ENCODE measurements at regions not wholly inside any gene's neighbourhood (a gene's known extent, or its start where the extent isn't known, plus 50 kb on each side); places are given as distances from the start of the nearest gene placed in this dataset.

- H3K9me3 ChIP-seq: peaks cover 0 to 2% (median 0%) of the 10 kb centered on the region in 11 donors
- intact Hi-C loops (cut with DNase I): no loop called here
- no peak overlapping the region for H3K27ac ChIP-seq
- H3K27me3 ChIP-seq: peaks cover 0 to 6% (median 0%) of the 10 kb centered on the region in 7 donors
- ATAC-seq: no peak
- no peaks in the 10 kb centered on the region for H3K36me3 ChIP-seq
- WGBS, 2 donors: 76 to 86% methylated on average over 16 of the region's 16 CpGs
- H3K4me3 ChIP-seq: no peak overlapping the region
- no peak for DNase-seq
- TF ChIP-seq CTCF (IDR thresholded peaks at IDR 0.05): no peak
- no peaks in the 10 kb centered on the region for H3K4me1 ChIP-seq
Measured at GRCh38 chr13:111027458-111028439, 87.4 kb upstream of the ARHGEF7 start.

GRCh38 chr13:111025310-111025709 is 89.8 kb upstream of the ARHGEF7 start:
- 80 to 87% methylated on average over 1 of the region's 1 CpG for WGBS, 2 donors
- TF ChIP-seq CTCF (IDR thresholded peaks at IDR 0.05): no peak
- no peak overlapping the region for H3K27ac ChIP-seq
- no peaks in the 10 kb centered on the region for H3K36me3 ChIP-seq
- ATAC-seq (no peak), DNase-seq (no peak)
- H3K9me3 ChIP-seq: peaks cover 0 to 27% (median 15%) of the 10 kb centered on the region in 11 donors
- H3K27me3 ChIP-seq: no peaks in the 10 kb centered on the region
- intact Hi-C loops (cut with DNase I): no loop called here
- H3K4me3 ChIP-seq: no peak overlapping the region
- H3K4me1 ChIP-seq: no peaks in the 10 kb centered on the region

GRCh38 chr13:111022886-111023285 is 92.2 kb upstream of the ARHGEF7 start:
- H3K27me3 ChIP-seq: no peaks in the 10 kb centered on the region
- no peak for TF ChIP-seq CTCF (IDR thresholded peaks at IDR 0.05)
- WGBS, 2 donors: 85 to 88% methylated on average over 6 of the region's 6 CpGs
- no peaks in the 10 kb centered on the region for H3K36me3 ChIP-seq
- ATAC-seq (no peak), DNase-seq (no peak)
- no peak overlapping the region for H3K27ac ChIP-seq
- intact Hi-C loops (cut with DNase I): no loop called here
- peaks cover 0 to 32% (median 18%) of the 10 kb centered on the region in 11 donors for H3K9me3 ChIP-seq
- H3K4me3 ChIP-seq: no peak overlapping the region
- no peaks in the 10 kb centered on the region for H3K4me1 ChIP-seq

- intact Hi-C loops (cut with DNase I): no loop called here
- H3K36me3 ChIP-seq: no peaks in the 10 kb centered on the region
Measured at GRCh38 chr13:111022241-111022640, 92.9 kb upstream of the ARHGEF7 start.

More at GRCh38 chr13:111022241-111022640, 92.9 kb upstream of the ARHGEF7 start:
- no peaks in the 10 kb centered on the region for H3K4me1 ChIP-seq
- H3K27me3 ChIP-seq: no peaks in the 10 kb centered on the region
- 84 to 98% methylated on average over 1 of the region's 1 CpG for WGBS, 2 donors
- peaks cover 0 to 32% (median 18%) of the 10 kb centered on the region in 11 donors for H3K9me3 ChIP-seq
- ATAC-seq (no peak), DNase-seq (no peak)
- no peak for TF ChIP-seq CTCF (IDR thresholded peaks at IDR 0.05)
- no peak overlapping the region for H3K4me3 ChIP-seq
- no peak overlapping the region for H3K27ac ChIP-seq

Measured in heart right ventricle (tissue), 16 donors.